ENCODE measurements at regions not wholly inside any gene's neighbourhood (a gene's known extent, or its start where the extent isn't known, plus 50 kb on each side); places are given as distances from the start of the nearest gene placed in this dataset.
"Not testable (repeated sequence)": the region's sequence is repeated elsewhere in the genome, so short reads cannot be mapped to it uniquely, and the experiment has no call there.

GRCh38 chrX:26562156-26562555, 346.2 kb downstream of the MAGEB5 start:
- H3K4me3 Mint-ChIP-seq = no peak overlapping the region
- H3K27me3 Mint-ChIP-seq (ENCODE audit: low read depth) = no peaks in the 10 kb centered on the region
- H3K36me3 Mint-ChIP-seq (ENCODE audit: low read depth) = no peaks in the 10 kb centered on the region
- H3K9me3 Mint-ChIP-seq (ENCODE audit: insufficient read depth) = no peaks in the 10 kb centered on the region
- DNase-seq (no peak), ATAC-seq (no peak)
- POLR2A ChIA-PET = no interaction called here
- CTCF ChIA-PET = no interaction called here
- H3K4me1 Mint-ChIP-seq (ENCODE audit: low read depth) = no peaks in the 10 kb centered on the region
- H3K27ac Mint-ChIP-seq = no peak overlapping the region

DNA sequence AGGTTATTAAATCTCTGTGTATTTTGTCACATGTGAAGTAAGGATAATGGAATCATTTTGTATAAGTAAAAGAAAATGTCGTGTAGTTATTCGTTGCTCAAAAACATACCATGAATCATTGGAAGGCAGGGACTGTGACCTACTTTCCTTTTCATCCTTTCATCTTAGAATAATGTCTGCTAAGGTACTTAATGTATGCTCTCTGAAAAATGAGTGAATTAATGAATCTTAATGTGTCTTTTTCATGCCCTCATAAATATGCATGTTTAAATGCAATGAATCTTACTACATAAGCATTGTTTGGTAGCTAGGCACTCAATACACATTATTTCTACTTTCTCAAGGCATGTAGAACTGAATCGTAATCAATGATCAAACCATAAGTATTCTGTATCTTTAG, 343.9 kb downstream of the MAGEB5 start:
- ATAC-seq = no peak
- no peaks in the 10 kb centered on the region for H3K4me1 Mint-ChIP-seq (ENCODE audit: low read depth)
- no peak overlapping the region for H3K27ac Mint-ChIP-seq
- no peak for DNase-seq
- H3K36me3 Mint-ChIP-seq (ENCODE audit: low read depth) = no peaks in the 10 kb centered on the region
- POLR2A ChIA-PET = no interaction called here
- no peaks in the 10 kb centered on the region for H3K9me3 Mint-ChIP-seq (ENCODE audit: insufficient read depth)
- no peaks in the 10 kb centered on the region for H3K27me3 Mint-ChIP-seq (ENCODE audit: low read depth)
- H3K4me3 Mint-ChIP-seq = no peak overlapping the region
- CTCF ChIA-PET = no interaction called here

DNA sequence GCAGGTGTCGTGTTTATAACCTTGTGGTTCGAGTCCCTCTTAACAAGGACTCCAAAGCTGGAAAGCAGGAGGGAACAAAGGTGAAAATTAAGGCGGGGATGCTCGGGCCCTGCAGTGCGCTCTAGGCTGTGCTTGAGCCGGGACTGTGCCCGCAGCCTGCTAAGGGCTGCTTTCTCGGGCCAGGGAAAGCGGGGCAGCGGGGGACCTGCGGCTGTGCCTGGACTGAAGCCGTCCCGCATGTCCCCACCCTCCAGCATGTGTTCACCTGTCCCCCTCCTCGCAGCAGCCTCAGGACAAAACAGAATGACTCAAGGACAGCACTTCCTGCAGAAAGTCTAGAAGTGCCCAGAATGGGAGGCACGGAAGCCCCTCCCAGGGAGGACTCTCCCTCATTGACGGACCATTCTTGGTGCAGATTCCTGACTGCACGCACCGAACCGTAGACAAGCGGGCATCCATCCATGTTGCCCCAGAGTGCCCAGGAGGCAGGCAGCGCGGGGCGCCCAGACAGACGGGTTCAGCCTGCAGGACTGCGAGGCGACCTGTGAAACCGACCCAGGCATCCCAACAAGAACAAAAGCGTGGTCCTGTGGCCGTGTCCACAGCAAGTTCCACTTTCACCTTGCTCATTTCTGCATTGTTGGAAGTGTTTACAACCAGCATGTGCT, 342.9 kb downstream of the MAGEB5 start:
- H3K9me3 Mint-ChIP-seq (ENCODE audit: insufficient read depth) = no peaks in the 10 kb centered on the region
- CTCF ChIA-PET = no interaction called here
- H3K27me3 Mint-ChIP-seq (ENCODE audit: low read depth) = no peaks in the 10 kb centered on the region
- H3K4me3 Mint-ChIP-seq = no peak overlapping the region
- H3K27ac Mint-ChIP-seq = no peak overlapping the region
- no peak for ATAC-seq
- no peaks in the 10 kb centered on the region for H3K36me3 Mint-ChIP-seq (ENCODE audit: low read depth)
- H3K4me1 Mint-ChIP-seq (ENCODE audit: low read depth) = no peaks in the 10 kb centered on the region
- POLR2A ChIA-PET = no interaction called here
- no peak for DNase-seq

DNA sequence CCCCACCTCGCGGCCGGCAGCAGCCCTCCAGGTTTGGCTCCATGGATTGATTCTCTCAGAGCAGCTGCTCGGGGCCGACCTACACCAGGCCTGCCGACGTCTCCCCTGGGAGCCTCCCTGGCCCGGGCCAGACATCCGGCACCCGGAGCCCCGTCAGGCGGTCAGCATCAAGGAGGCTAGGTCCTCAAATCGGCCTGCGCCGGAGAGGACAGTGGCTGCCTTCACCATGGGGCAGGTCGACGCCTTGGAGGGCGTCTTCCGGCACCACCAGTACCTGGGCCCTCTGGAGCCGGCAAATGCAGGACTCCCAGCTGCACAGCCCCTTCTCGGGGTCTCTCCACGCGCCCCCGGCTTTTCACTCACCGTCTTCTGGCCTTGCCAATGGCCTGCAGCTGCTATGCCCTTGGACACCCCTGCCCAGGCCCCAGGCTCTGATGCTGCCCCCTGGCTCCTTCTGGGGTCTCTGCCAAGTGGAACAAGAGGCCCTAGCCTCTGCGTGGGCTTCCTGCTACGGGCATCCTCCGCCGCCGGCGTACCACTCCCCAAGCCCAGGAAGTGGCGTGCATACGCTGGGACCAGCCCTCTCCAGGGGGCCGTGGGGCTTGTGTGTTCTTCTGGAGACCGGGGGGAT, 341.8 kb downstream of the MAGEB5 start:
- H3K4me1 Mint-ChIP-seq (ENCODE audit: low read depth) = no peaks in the 10 kb centered on the region
- CTCF ChIA-PET = no interaction called here
- POLR2A ChIA-PET = no interaction called here
- no peaks in the 10 kb centered on the region for H3K36me3 Mint-ChIP-seq (ENCODE audit: low read depth)
- H3K27me3 Mint-ChIP-seq (ENCODE audit: low read depth) = no peaks in the 10 kb centered on the region
- H3K27ac Mint-ChIP-seq = no peak overlapping the region
- H3K9me3 Mint-ChIP-seq (ENCODE audit: insufficient read depth) = no peaks in the 10 kb centered on the region
- no peak overlapping the region for H3K4me3 Mint-ChIP-seq
- ATAC-seq (no peak), DNase-seq (no peak)

- H3K9me3 Mint-ChIP-seq (ENCODE audit: insufficient read depth); DNase-seq; CTCF ChIA-PET; ATAC-seq; H3K4me3 Mint-ChIP-seq; H3K4me1 Mint-ChIP-seq (ENCODE audit: low read depth); H3K36me3 Mint-ChIP-seq (ENCODE audit: low read depth); POLR2A ChIA-PET; H3K27me3 Mint-ChIP-seq (ENCODE audit: low read depth); H3K27ac Mint-ChIP-seq: not testable (repeated sequence)
Observed at GRCh38 chrX:26525768-26526167, 309.8 kb downstream of the MAGEB5 start.

- DNase-seq (no peak), ATAC-seq (no peak)
- ChIA-PET CTCF (no interaction called here), POLR2A (no interaction called here)
- H3K4me3 Mint-ChIP-seq = no peak overlapping the region
- H3K9me3 Mint-ChIP-seq (ENCODE audit: insufficient read depth) = no peaks in the 10 kb centered on the region
- no peaks in the 10 kb centered on the region for H3K4me1 Mint-ChIP-seq (ENCODE audit: low read depth)
- no peaks in the 10 kb centered on the region for H3K27me3 Mint-ChIP-seq (ENCODE audit: low read depth)
- H3K36me3 Mint-ChIP-seq (ENCODE audit: low read depth) = no peaks in the 10 kb centered on the region
- no peak overlapping the region for H3K27ac Mint-ChIP-seq
Observed at GRCh38 chrX:26522501-26522900, 306.5 kb downstream of the MAGEB5 start.

GRCh38 chrX:26511589-26512363, 295.8 kb downstream of the MAGEB5 start:
- H3K4me3 Mint-ChIP-seq = no peak overlapping the region
- no peaks in the 10 kb centered on the region for H3K4me1 Mint-ChIP-seq (ENCODE audit: low read depth)
- no peak for DNase-seq
- no peaks in the 10 kb centered on the region for H3K36me3 Mint-ChIP-seq (ENCODE audit: low read depth)
- ChIA-PET POLR2A (no interaction called here), CTCF (no interaction called here)
- H3K9me3 Mint-ChIP-seq (ENCODE audit: insufficient read depth) = no peaks in the 10 kb centered on the region
- no peak for ATAC-seq
- H3K27me3 Mint-ChIP-seq (ENCODE audit: low read depth) = no peaks in the 10 kb centered on the region
- H3K27ac Mint-ChIP-seq = no peak overlapping the region

- POLR2A ChIA-PET = no interaction called here
Observed at GRCh38 chrX:26470941-26471340, 255.0 kb downstream of the MAGEB5 start.

GRCh38 chrX:26466387-26466786, 250.4 kb downstream of the MAGEB5 start:
- no peak overlapping the region for H3K4me3 Mint-ChIP-seq
- no peaks in the 10 kb centered on the region for H3K36me3 Mint-ChIP-seq (ENCODE audit: low read depth)
- no peak overlapping the region for H3K27ac Mint-ChIP-seq
- no peaks in the 10 kb centered on the region for H3K4me1 Mint-ChIP-seq (ENCODE audit: low read depth)
- H3K27me3 Mint-ChIP-seq (ENCODE audit: low read depth) = no peaks in the 10 kb centered on the region
- no peak for ATAC-seq
- POLR2A ChIA-PET = no interaction called here
- no peak for DNase-seq
- H3K9me3 Mint-ChIP-seq (ENCODE audit: insufficient read depth) = no peaks in the 10 kb centered on the region
- CTCF ChIA-PET = no interaction called here

More at GRCh38 chrX:26470941-26471340, 255.0 kb downstream of the MAGEB5 start:
- no peaks in the 10 kb centered on the region for H3K9me3 Mint-ChIP-seq (ENCODE audit: insufficient read depth)
- H3K4me3 Mint-ChIP-seq = no peak overlapping the region
- no peaks in the 10 kb centered on the region for H3K4me1 Mint-ChIP-seq (ENCODE audit: low read depth)
- no peak overlapping the region for H3K27ac Mint-ChIP-seq
- CTCF ChIA-PET = no interaction called here
- no peaks in the 10 kb centered on the region for H3K36me3 Mint-ChIP-seq (ENCODE audit: low read depth)
- no peaks in the 10 kb centered on the region for H3K27me3 Mint-ChIP-seq (ENCODE audit: low read depth)
- DNase-seq = no peak
- ATAC-seq = no peak

GRCh38 chrX:26445288-26445687, 229.3 kb downstream of the MAGEB5 start:
- ChIA-PET CTCF (no interaction called here), POLR2A (no interaction called here)
- H3K36me3 Mint-ChIP-seq (ENCODE audit: low read depth) = no peaks in the 10 kb centered on the region
- H3K27me3 Mint-ChIP-seq (ENCODE audit: low read depth) = no peaks in the 10 kb centered on the region
- no peaks in the 10 kb centered on the region for H3K9me3 Mint-ChIP-seq (ENCODE audit: insufficient read depth)
- no peaks in the 10 kb centered on the region for H3K4me1 Mint-ChIP-seq (ENCODE audit: low read depth)
- no peak overlapping the region for H3K4me3 Mint-ChIP-seq
- DNase-seq = no peak
- H3K27ac Mint-ChIP-seq = no peak overlapping the region
- no peak for ATAC-seq

DNA sequence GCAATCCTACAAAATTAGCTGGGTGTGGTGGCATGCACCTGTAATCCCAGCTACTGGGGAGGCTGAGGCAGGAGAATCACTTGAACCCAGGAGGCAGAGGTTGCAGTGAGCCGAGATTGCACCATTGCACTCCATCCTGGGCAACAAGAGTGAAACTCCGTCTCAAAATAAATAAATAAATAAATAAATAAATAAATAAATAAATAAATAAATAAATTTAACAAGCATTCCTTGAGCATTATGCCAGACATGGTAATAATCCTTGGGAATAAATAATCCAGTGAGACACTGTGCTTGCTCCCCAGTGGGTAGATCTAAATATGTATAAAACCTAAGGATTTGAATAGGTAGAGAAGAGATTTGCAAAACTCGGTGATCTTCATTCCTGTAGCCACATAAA, 228.4 kb downstream of the MAGEB5 start:
- H3K36me3 Mint-ChIP-seq (ENCODE audit: low read depth); ATAC-seq; POLR2A ChIA-PET; H3K4me1 Mint-ChIP-seq (ENCODE audit: low read depth); H3K27ac Mint-ChIP-seq; CTCF ChIA-PET; H3K9me3 Mint-ChIP-seq (ENCODE audit: insufficient read depth); DNase-seq; H3K4me3 Mint-ChIP-seq; H3K27me3 Mint-ChIP-seq (ENCODE audit: low read depth): not testable (repeated sequence)

DNA sequence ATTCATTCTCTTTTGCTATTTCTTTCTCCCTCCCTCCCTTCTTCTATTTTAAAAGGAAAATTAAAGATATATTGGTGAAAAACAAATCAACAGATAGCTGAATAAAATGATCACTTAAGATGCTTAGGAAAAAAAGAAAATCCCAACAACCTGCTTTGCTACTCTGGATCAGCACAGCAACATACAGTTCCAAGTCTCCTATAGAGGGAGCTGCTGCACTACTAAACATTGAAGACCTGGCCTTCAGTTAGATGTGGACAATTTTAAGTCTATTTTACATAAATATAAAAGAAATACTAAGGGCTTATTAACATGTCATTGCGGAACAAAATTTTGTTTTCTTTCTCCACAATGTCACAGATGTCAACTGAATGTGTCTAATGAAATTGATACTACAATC, 226.4 kb downstream of the MAGEB5 start:
- no peaks in the 10 kb centered on the region for H3K9me3 Mint-ChIP-seq (ENCODE audit: insufficient read depth)
- no peak for DNase-seq
- H3K4me3 Mint-ChIP-seq = no peak overlapping the region
- H3K36me3 Mint-ChIP-seq (ENCODE audit: low read depth) = no peaks in the 10 kb centered on the region
- no peaks in the 10 kb centered on the region for H3K4me1 Mint-ChIP-seq (ENCODE audit: low read depth)
- no peak overlapping the region for H3K27ac Mint-ChIP-seq
- ChIA-PET CTCF (no interaction called here), POLR2A (no interaction called here)
- H3K27me3 Mint-ChIP-seq (ENCODE audit: low read depth) = no peaks in the 10 kb centered on the region
- no peak for ATAC-seq
